ENCODE measurements at regions not wholly inside any gene's neighbourhood (a gene's known extent, or its start where the extent isn't known, plus 50 kb on each side); places are given as distances from the start of the nearest gene placed in this dataset.

DNA sequence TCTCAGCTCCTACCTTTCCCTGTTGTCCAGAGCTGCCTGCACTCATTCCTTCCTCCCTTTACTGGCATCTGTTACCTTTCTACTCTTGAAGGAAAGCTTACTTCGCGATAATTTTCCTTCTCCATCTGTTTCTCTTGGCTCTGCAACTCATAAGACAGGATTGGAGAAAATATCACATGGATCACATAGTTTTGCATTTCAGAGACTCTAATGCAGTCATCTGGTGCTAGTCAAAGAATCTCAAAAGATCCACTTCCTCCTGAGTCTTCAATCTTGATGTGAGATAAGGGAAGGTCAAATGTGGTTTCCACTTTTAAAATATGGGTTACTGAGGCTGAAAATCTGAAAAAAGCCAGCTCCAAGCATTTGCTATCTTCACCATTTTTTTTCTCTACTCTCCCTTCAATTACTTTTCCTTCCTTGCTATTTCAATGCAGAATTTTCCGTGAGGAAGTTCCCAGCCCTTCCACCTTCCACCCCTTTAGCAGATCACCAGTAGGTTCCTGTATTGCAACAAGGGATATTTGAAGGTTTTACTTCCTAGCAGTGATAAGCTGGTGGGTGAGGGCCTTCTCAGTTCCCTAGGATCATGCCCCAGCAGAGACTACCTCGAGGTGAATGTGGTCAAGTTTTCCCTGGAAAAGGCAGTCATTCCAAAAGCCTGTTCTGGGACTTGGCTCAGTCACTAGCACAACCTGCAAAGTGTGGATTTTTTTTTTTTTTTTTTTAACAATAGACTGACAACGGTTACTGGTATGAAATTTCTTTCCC lies 62.8 kb upstream of the LRRC1 start:
- TF ChIP-seq, protein P1, sequence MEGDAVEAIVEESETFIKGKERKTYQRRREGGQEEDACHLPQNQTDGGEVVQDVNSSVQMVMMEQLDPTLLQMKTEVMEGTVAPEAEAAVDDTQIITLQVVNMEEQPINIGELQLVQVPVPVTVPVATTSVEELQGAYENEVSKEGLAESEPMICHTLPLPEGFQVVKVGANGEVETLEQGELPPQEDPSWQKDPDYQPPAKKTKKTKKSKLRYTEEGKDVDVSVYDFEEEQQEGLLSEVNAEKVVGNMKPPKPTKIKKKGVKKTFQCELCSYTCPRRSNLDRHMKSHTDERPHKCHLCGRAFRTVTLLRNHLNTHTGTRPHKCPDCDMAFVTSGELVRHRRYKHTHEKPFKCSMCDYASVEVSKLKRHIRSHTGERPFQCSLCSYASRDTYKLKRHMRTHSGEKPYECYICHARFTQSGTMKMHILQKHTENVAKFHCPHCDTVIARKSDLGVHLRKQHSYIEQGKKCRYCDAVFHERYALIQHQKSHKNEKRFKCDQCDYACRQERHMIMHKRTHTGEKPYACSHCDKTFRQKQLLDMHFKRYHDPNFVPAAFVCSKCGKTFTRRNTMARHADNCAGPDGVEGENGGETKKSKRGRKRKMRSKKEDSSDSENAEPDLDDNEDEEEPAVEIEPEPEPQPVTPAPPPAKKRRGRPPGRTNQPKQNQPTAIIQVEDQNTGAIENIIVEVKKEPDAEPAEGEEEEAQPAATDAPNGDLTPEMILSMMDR (IDR thresholded peaks at IDR 0.05; ENCODE audit: unreplicated experiment in 3 of 3) = no peak
- Mint-ChIP-seq H3K27ac (peak overlapping the region in 1 of 3 experiments; percentile 6), H3K4me3 (no peak overlapping the region), H3K36me3 (ENCODE audit: low read depth) (peaks cover 3% of the 10 kb centered on the region), H3K9me3 (no peaks in the 10 kb centered on the region), H3K27me3 (ENCODE audit: low read depth) (peaks cover 3% of the 10 kb centered on the region), H3K4me1 (peaks cover 26% of the 10 kb centered on the region)

GRCh38 chr6:53730767-53731166 lies 64.0 kb upstream of the LRRC1 start:
- H3K27ac Mint-ChIP-seq = no peak overlapping the region
- peaks cover 3% of the 10 kb centered on the region for H3K36me3 Mint-ChIP-seq (ENCODE audit: low read depth)

DNA sequence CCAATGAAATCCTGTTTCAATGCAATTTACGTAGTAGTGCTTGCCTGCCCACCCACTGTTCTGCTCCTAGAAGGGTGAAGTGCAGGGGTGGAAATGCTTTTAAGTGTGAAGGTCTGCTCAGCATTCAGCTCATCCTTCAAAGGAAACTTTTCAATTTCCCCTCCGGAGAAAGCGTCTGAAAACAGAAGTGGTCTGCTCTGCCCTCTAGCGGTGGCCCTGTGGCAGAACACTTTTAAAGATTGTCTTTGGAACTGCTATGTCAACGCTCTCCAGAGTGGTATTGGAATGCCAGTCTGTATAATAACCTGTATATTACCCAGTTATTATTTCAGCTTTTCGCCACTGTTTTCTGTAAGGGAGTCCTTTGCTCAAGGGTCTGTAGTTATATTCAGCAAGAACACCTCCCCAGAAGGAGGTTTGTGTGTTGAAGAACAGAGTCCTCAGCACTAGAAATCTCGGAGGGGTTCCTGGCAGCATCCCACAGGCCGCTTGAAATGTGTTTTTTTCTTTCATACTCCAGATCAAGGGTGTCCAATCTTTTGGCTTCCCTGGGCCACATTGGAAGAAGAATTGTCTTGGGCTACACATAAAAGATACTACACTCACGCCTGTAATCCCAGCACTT lies 63.1 kb upstream of the KLHL31 start:
- Mint-ChIP-seq H3K36me3 (ENCODE audit: low read depth) (no peaks in the 10 kb centered on the region), H3K27ac (no peak overlapping the region), H3K4me1 (peaks cover 18% of the 10 kb centered on the region), H3K9me3 (no peaks in the 10 kb centered on the region), H3K4me3 (no peak overlapping the region), H3K27me3 (ENCODE audit: low read depth) (peaks cover 12% of the 10 kb centered on the region)
- TF ChIP-seq, protein P1 (IDR thresholded peaks at IDR 0.05; ENCODE audit: unreplicated experiment in 3 of 3) = peak; percentile 89 to 93 (median 89)

More at GRCh38 chr6:53730767-53731166, 64.0 kb upstream of the LRRC1 start:
- Mint-ChIP-seq H3K4me1 (peaks cover 29% of the 10 kb centered on the region), H3K4me3 (no peak overlapping the region), H3K27me3 (ENCODE audit: low read depth) (peaks cover 7% of the 10 kb centered on the region), H3K9me3 (no peaks in the 10 kb centered on the region)
- TF ChIP-seq, protein P1 (IDR thresholded peaks at IDR 0.05; ENCODE audit: unreplicated experiment in 3 of 3) = no peak

- TF ChIP-seq, protein P1 (IDR thresholded peaks at IDR 0.05; ENCODE audit: unreplicated experiment in 3 of 3) = no peak
- Mint-ChIP-seq H3K27ac (no peak overlapping the region), H3K9me3 (no peaks in the 10 kb centered on the region), H3K4me3 (no peak overlapping the region), H3K36me3 (ENCODE audit: low read depth) (no peaks in the 10 kb centered on the region), H3K4me1 (peaks cover 18% of the 10 kb centered on the region), H3K27me3 (ENCODE audit: low read depth) (peaks cover 12% of the 10 kb centered on the region)
Measured at GRCh38 chr6:53727748-53728147, 62.2 kb upstream of the KLHL31 start.

DNA sequence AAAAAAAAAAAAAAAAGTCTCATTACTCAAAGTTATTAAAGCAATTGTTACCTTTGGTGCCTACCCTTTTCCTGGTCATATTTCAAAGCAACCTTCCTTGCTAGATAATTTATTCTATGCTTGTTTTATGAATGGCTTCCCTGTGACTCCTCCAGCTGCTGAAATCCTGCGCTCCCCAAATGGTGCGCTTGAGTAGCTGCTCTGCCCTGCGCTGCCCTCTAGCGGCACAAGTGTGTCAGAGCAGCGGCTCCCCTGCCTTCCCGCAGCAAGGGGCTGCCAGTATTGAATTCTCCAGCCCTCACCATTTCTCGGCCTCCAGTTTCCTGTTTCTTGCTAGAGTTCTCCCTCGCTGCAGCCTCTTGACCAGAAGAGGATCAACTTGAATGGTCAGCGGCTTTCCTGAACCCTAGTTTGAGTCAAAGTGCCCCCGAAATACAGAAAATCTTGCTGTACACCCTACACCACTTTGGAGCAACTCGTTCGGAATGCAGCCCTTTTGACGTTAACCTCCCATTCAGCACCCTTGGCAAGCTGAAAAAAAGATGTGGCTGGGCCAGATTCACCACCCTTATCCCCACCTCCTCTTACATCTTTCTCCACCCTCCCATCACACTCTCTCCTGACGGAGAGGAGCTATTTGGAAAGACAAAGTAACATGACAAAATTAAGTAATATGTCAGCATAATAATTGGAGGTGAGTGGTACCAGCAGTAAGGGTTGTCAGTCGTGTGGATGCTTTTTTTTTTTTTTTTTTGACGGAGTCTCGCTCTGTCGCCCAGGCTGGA lies 60.4 kb upstream of the KLHL31 start:
- TF ChIP-seq, protein P1 (IDR thresholded peaks at IDR 0.05; ENCODE audit: unreplicated experiment in 3 of 3) = peak; percentile 90 to 98 (median 95)
- H3K27me3 Mint-ChIP-seq (ENCODE audit: low read depth) = peaks cover 12% of the 10 kb centered on the region
- H3K4me1 Mint-ChIP-seq = peaks cover 8% of the 10 kb centered on the region
- no peaks in the 10 kb centered on the region for H3K9me3 Mint-ChIP-seq
- no peak overlapping the region for H3K27ac Mint-ChIP-seq
- H3K4me3 Mint-ChIP-seq = no peak overlapping the region
- no peaks in the 10 kb centered on the region for H3K36me3 Mint-ChIP-seq (ENCODE audit: low read depth)

Measured in nephron (organoid).